HG03139 (cell line): ENCODE measurements at regions not wholly inside any gene's neighbourhood (a gene's known extent, or its start where the extent isn't known, plus 50 kb on each side); places are given as distances from the start of the nearest gene placed in this dataset.

Source experiments
- ATAC-seq: cut with Tn5 transposase; IDR thresholded peaks from one replicate; pipeline ENCODE4 v1.9.1; 2021; ENCODE audit not compliant: unreplicated experiment

- no peak for ATAC-seq
Observed at GRCh38 chr22:27635435-27635834, 166.1 kb downstream of the MN1 start.

- no peak for ATAC-seq
Observed at GRCh38 chr22:27635852-27636251, 165.7 kb downstream of the MN1 start.

- no peak for ATAC-seq
Observed at GRCh38 chr22:27636716-27637508, 164.6 kb downstream of the MN1 start.

- no peak for ATAC-seq
Observed at GRCh38 chr22:27637604-27638003, 164.0 kb downstream of the MN1 start.

GRCh38 chr22:27638329-27639233 lies 163.0 kb downstream of the MN1 start:
- no peak for ATAC-seq

- ATAC-seq, result no peak
Observed at GRCh38 chr22:27639248-27640086, 162.1 kb downstream of the MN1 start.

GRCh38 chr22:27641049-27641795 lies 160.3 kb downstream of the MN1 start:
- no peak for ATAC-seq

GRCh38 chr22:27642104-27642800 lies 159.3 kb downstream of the MN1 start:
- ATAC-seq, result no peak

GRCh38 chr22:27643907-27644306 lies 157.6 kb downstream of the MN1 start:
- ATAC-seq, result no peak

- no peak for ATAC-seq
Observed at GRCh38 chr22:27644566-27644965, 157.0 kb downstream of the MN1 start.

- ATAC-seq, result no peak
Observed at GRCh38 chr22:27647540-27647939, 154.0 kb downstream of the MN1 start.

GRCh38 chr22:27648074-27648473 lies 153.5 kb downstream of the MN1 start:
- no peak for ATAC-seq

GRCh38 chr22:27648853-27649252 lies 152.7 kb downstream of the MN1 start:
- ATAC-seq, result no peak

- no peak for ATAC-seq
Observed at GRCh38 chr22:27650572-27650971, 151.0 kb downstream of the MN1 start.

- no peak for ATAC-seq
Observed at GRCh38 chr22:27650985-27651384, 150.6 kb downstream of the MN1 start.

GRCh38 chr22:27651486-27651885 lies 150.1 kb downstream of the MN1 start:
- no peak for ATAC-seq

GRCh38 chr22:27654546-27655445 lies 146.8 kb downstream of the MN1 start:
- no peak for ATAC-seq

GRCh38 chr22:27655582-27656185 lies 145.9 kb downstream of the MN1 start:
- no peak for ATAC-seq
